COR-L47 (cell line): ENCODE measurements at regions not wholly inside any gene's neighbourhood (a gene's known extent, or its start where the extent isn't known, plus 50 kb on each side); places are given as distances from the start of the nearest gene placed in this dataset.

Source experiments
- DNase-seq: peaks from one replicate; lab custom pipeline; 2025; lab: John Stamatoyannopoulos, UW

- no peak for DNase-seq
Measured at GRCh38 chr21:19692231-19692630, 1288.6 kb upstream of the TMPRSS15 start.

- no peak for DNase-seq
Measured at GRCh38 chr21:19695796-19696195, 1292.2 kb upstream of the TMPRSS15 start.

GRCh38 chr21:19700476-19700875 lies 1296.9 kb upstream of the TMPRSS15 start:
- no peak for DNase-seq

- DNase-seq, result no peak
Measured at GRCh38 chr21:19702726-19703125, 1295.5 kb upstream of the NCAM2 start.

- no peak for DNase-seq
Measured at GRCh38 chr21:19704832-19705231, 1293.4 kb upstream of the NCAM2 start.

- DNase-seq, result no peak
Measured at GRCh38 chr21:19712441-19712840, 1285.8 kb upstream of the NCAM2 start.

GRCh38 chr21:19713313-19713712 lies 1284.9 kb upstream of the NCAM2 start:
- DNase-seq, result no peak

GRCh38 chr21:19724081-19724480 lies 1274.1 kb upstream of the NCAM2 start:
- DNase-seq, result no peak

- DNase-seq, result no peak
Measured at GRCh38 chr21:19731251-19731650, 1267.0 kb upstream of the NCAM2 start.

GRCh38 chr21:19759836-19760235 lies 1238.4 kb upstream of the NCAM2 start:
- DNase-seq, result no peak

- DNase-seq, result no peak
Measured at GRCh38 chr21:19767546-19767945, 1230.7 kb upstream of the NCAM2 start.

GRCh38 chr21:19771881-19772280 lies 1226.3 kb upstream of the NCAM2 start:
- DNase-seq, result no peak

- no peak for DNase-seq
Measured at GRCh38 chr21:19776076-19776475, 1222.1 kb upstream of the NCAM2 start.

GRCh38 chr21:19781881-19782652 lies 1216.1 kb upstream of the NCAM2 start:
- no peak for DNase-seq

- no peak for DNase-seq
Measured at GRCh38 chr21:19785941-19786340, 1212.3 kb upstream of the NCAM2 start.

- DNase-seq, result no peak
Measured at GRCh38 chr21:19792004-19792403, 1206.2 kb upstream of the NCAM2 start.

GRCh38 chr21:19807201-19807600 lies 1191.0 kb upstream of the NCAM2 start:
- DNase-seq, result no peak

- DNase-seq, result no peak
Measured at GRCh38 chr21:19810779-19811178, 1187.4 kb upstream of the NCAM2 start.

GRCh38 chr21:19830446-19830845 lies 1167.8 kb upstream of the NCAM2 start:
- DNase-seq, result no peak

GRCh38 chr21:19832551-19832950 lies 1165.7 kb upstream of the NCAM2 start:
- DNase-seq, result no peak

- no peak for DNase-seq
Measured at GRCh38 chr21:19833082-19833481, 1165.1 kb upstream of the NCAM2 start.

- no peak for DNase-seq
Measured at GRCh38 chr21:19842601-19843000, 1155.6 kb upstream of the NCAM2 start.

- no peak for DNase-seq
Measured at GRCh38 chr21:19844334-19844733, 1153.9 kb upstream of the NCAM2 start.

GRCh38 chr21:19850157-19850556 lies 1148.1 kb upstream of the NCAM2 start:
- DNase-seq, result no peak
